HEK293 (cell line): ENCODE measurements at regions not wholly inside any gene's neighbourhood (a gene's known extent, or its start where the extent isn't known, plus 50 kb on each side); places are given as distances from the start of the nearest gene placed in this dataset.
"Not testable (repeated sequence)": the region's sequence is repeated elsewhere in the genome, so short reads cannot be mapped to it uniquely, and the experiment has no call there.

Experiments used
- CTCF ChIA-PET: fragments of 350-600 bp; formaldehyde crosslinking; extraction: SDS; loops from one replicate; lab custom pipeline; 2021; ENCODE audit warnings: antibody characterized with exemption; lab: Yijun Ruan, JAX
- POLR2A ChIA-PET: fragments of 300-600 bp; formaldehyde crosslinking; extraction: SDS; loops from one replicate; lab custom pipeline; 2020; ENCODE audit warnings: antibody characterized with exemption, inconsistent platforms; lab: Yijun Ruan, JAX
- H3K27ac ChIP-seq: fragments of 200-500 bp; sonication (Bioruptor generic); 2 replicates; pipeline ENCODE4 v1.5.1; 2014; ENCODE audit warnings: low read depth, low read length, control low read depth, inconsistent platforms; ENCODE audit errors: extremely low read depth
- H3K36me3 ChIP-seq, 2 experiments: fragments of 200-500 bp in 1 of 2; sonication (Bioruptor generic) in 1 of 2; 1 replicate in 1 of 2; 2 replicates in 1 of 2; pipeline ENCODE4 v1.5.1; 2014 to 2017; ENCODE audit warnings: inconsistent platforms in 2 of 2, low read length in 2 of 2; ENCODE audit not compliant: control insufficient read depth in 2 of 2, insufficient read depth in 1 of 2
- H3K4me1 ChIP-seq: fragments of 200-500 bp; sonication (Bioruptor generic); 2 replicates; pipeline ENCODE4 v1.5.1; 2014; ENCODE audit warnings: mild to moderate bottlenecking, low read length, inconsistent platforms; ENCODE audit not compliant: control insufficient read depth, insufficient read depth
- H3K4me3 ChIP-seq: 2 replicates; pipeline ENCODE4 v1.5.1; 2011; ENCODE audit warnings: low read depth, mild to moderate bottlenecking, control low read depth, low read length, moderate library complexity
- H3K9me3 ChIP-seq: fragments of 200-500 bp; sonication (Bioruptor generic); 2 replicates; pipeline ENCODE4 v1.5.1; 2014; ENCODE audit warnings: low read depth, low read length, inconsistent platforms; ENCODE audit not compliant: control insufficient read depth, insufficient read depth
- KLF7 ChIP-seq: fragments of 450-650 bp; formaldehyde crosslinking; IDR thresholded peaks from 2 replicates; pipeline ENCODE4 v1.5.1; 2016; ENCODE audit warnings: missing biosample characterization, missing genetic modification characterization, borderline replicate concordance
- PRDM1 ChIP-seq: fragments of 450-650 bp; formaldehyde crosslinking; IDR thresholded peaks from 2 replicates; pipeline ENCODE4; 2016; ENCODE audit warnings: missing biosample characterization, missing genetic modification characterization
- SALL2 ChIP-seq: fragments of 450-650 bp; formaldehyde crosslinking; IDR thresholded peaks from 2 replicates; pipeline ENCODE4 v1.5.0; 2017; ENCODE audit warnings: missing biosample characterization, mild to moderate bottlenecking, missing genetic modification characterization, borderline replicate concordance
- ZEB2 ChIP-seq: fragments of 450-650 bp; formaldehyde crosslinking; IDR thresholded peaks from 2 replicates; pipeline ENCODE4 v1.5.1; 2016; ENCODE audit warnings: missing biosample characterization, missing genetic modification characterization
- ZFP69B ChIP-seq: fragments of 450-650 bp; formaldehyde crosslinking; IDR thresholded peaks from 2 replicates; pipeline ENCODE4 v1.5.1; 2016; ENCODE audit warnings: missing biosample characterization, missing genetic modification characterization
- ZNF112 ChIP-seq: fragments of 450-650 bp; formaldehyde crosslinking; IDR thresholded peaks from 2 replicates; pipeline ENCODE4 v1.5.0; 2017; ENCODE audit warnings: missing biosample characterization, missing genetic modification characterization
- ZNF138 ChIP-seq: fragments of 450-650 bp; formaldehyde crosslinking; IDR thresholded peaks from 2 replicates; pipeline ENCODE4 v1.5.1; 2016; ENCODE audit warnings: missing biosample characterization, missing genetic modification characterization, borderline replicate concordance
- ZNF174 ChIP-seq: fragments of 450-650 bp; formaldehyde crosslinking; IDR thresholded peaks from 2 replicates; pipeline ENCODE4 v1.5.0; 2017; ENCODE audit warnings: missing biosample characterization, mild to moderate bottlenecking, missing genetic modification characterization
- ZNF18 ChIP-seq: fragments of 450-650 bp; formaldehyde crosslinking; IDR thresholded peaks from 2 replicates; pipeline ENCODE4 v1.5.1; 2016; ENCODE audit warnings: missing biosample characterization, missing genetic modification characterization
- ZNF23 ChIP-seq: fragments of 450-650 bp; formaldehyde crosslinking; IDR thresholded peaks from 2 replicates; pipeline ENCODE4 v1.5.1; 2016; ENCODE audit warnings: missing biosample characterization, missing genetic modification characterization, borderline replicate concordance
- ZNF366 ChIP-seq: fragments of 450-650 bp; formaldehyde crosslinking; conservative IDR thresholded peaks from 2 replicates; pipeline ENCODE4 v1.5.1; 2016; ENCODE audit warnings: missing biosample characterization, missing genetic modification characterization
- ZNF544 ChIP-seq: fragments of 450-650 bp; formaldehyde crosslinking; IDR thresholded peaks from 2 replicates; pipeline ENCODE4 v1.5.0; 2017; ENCODE audit warnings: missing biosample characterization, missing genetic modification characterization
- ZNF561 ChIP-seq: fragments of 450-650 bp; IDR thresholded peaks from 2 replicates; pipeline ENCODE4 v1.5.1; 2018; ENCODE audit warnings: missing biosample characterization, missing genetic modification characterization, borderline replicate concordance
- ZNF585B ChIP-seq: fragments of 450-650 bp; formaldehyde crosslinking; IDR thresholded peaks from 2 replicates; pipeline ENCODE4 v1.5.1; 2016; ENCODE audit warnings: missing biosample characterization, missing genetic modification characterization
- ZNF747 ChIP-seq: fragments of 450-650 bp; formaldehyde crosslinking; IDR thresholded peaks from 2 replicates; pipeline ENCODE4 v1.5.1; 2016; ENCODE audit warnings: missing biosample characterization, missing genetic modification characterization
- ZNF777 ChIP-seq: fragments of 450-650 bp; formaldehyde crosslinking; IDR thresholded peaks from 2 replicates; pipeline ENCODE4 v1.5.1; 2017; ENCODE audit warnings: missing biosample characterization, missing genetic modification characterization, borderline replicate concordance
- TF ChIP-seq, protein P1 (sequence below): fragments of 450-650 bp; formaldehyde crosslinking; IDR thresholded peaks from 2 replicates; pipeline ENCODE4 v1.5.1; 2016; ENCODE audit warnings: missing biosample characterization, missing genetic modification characterization
- TF ChIP-seq, protein P2 (sequence below): fragments of 450-650 bp; formaldehyde crosslinking; IDR thresholded peaks from 2 replicates; pipeline ENCODE4 v1.5.1; 2016; ENCODE audit warnings: missing biosample characterization, missing genetic modification characterization
- TF ChIP-seq, protein P3 (sequence below): fragments of 450-650 bp; formaldehyde crosslinking; IDR thresholded peaks from 2 replicates; pipeline ENCODE4 v1.5.1; 2016; ENCODE audit warnings: missing biosample characterization, missing genetic modification characterization

GRCh38 chr15:91651251-91651650 lies 202.3 kb upstream of the SLCO3A1 start:
- Histone ChIP-seq H3K4me3 (no peak overlapping the region), H3K36me3 (no peaks in the 10 kb centered on the region), H3K4me1 (no peaks in the 10 kb centered on the region), H3K27ac (no peak overlapping the region), H3K9me3 (no peaks in the 10 kb centered on the region)
- CTCF ChIA-PET = interaction anchor here (1.1 kb wide), 1 partner anchor 201 kb away, joined by 4 read pairs; no protein-coding TSS in a partner anchor
- POLR2A ChIA-PET = no interaction called here
- TF ChIP-seq, protein P1, sequence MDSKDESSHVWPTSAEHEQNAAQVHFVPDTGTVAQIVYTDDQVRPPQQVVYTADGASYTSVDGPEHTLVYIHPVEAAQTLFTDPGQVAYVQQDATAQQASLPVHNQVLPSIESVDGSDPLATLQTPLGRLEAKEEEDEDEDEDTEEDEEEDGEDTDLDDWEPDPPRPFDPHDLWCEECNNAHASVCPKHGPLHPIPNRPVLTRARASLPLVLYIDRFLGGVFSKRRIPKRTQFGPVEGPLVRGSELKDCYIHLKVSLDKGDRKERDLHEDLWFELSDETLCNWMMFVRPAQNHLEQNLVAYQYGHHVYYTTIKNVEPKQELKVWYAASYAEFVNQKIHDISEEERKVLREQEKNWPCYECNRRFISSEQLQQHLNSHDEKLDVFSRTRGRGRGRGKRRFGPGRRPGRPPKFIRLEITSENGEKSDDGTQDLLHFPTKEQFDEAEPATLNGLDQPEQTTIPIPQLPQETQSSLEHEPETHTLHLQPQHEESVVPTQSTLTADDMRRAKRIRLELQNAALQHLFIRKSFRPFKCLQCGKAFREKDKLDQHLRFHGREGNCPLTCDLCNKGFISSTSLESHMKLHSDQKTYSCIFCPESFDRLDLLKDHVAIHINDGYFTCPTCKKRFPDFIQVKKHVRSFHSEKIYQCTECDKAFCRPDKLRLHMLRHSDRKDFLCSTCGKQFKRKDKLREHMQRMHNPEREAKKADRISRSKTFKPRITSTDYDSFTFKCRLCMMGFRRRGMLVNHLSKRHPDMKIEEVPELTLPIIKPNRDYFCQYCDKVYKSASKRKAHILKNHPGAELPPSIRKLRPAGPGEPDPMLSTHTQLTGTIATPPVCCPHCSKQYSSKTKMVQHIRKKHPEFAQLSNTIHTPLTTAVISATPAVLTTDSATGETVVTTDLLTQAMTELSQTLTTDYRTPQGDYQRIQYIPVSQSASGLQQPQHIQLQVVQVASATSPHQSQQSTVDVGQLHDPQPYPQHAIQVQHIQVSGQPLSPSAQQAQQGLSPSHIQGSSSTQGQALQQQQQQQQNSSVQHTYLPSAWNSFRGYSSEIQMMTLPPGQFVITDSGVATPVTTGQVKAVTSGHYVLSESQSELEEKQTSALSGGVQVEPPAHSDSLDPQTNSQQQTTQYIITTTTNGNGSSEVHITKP (tag by site-specific recombination) = no peak
- TF ChIP-seq ZNF777 (tag by site-specific recombination) = no peak

DNA sequence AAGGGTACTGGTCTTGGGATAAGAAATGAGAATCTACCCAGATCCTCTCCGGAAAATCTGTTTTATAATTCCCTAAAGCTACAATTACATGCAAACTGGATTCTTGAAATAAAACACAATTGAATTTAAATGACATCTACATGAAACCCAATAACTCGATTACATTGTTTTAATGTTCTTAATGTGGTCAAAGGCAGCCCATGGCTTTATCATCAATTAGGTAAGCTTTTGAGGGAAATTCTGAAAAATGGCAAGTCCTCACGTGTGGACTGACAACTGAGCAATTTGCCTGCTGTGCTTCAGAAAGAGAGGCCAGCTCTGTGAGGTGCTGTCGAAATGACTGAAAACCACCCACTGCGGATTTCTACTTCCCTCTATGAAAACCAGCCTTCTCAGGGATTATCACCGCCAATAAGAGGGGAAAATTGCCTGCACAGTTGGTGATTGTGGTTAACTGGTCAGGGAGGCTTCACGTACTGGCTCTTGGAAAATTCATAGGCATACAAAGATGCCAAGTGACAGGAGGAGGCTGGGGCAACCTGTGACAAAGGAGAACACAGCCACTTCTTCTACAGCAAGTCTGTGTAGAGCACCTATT lies 200.8 kb upstream of the SLCO3A1 start:
- CTCF ChIA-PET = no interaction called here
- no peaks in the 10 kb centered on the region for H3K9me3 ChIP-seq
- H3K4me1 ChIP-seq = no peaks in the 10 kb centered on the region
- no peak overlapping the region for H3K4me3 ChIP-seq
- no peaks in the 10 kb centered on the region for H3K36me3 ChIP-seq
- POLR2A ChIA-PET = no interaction called here
- TF ChIP-seq ZNF138 (tag by site-specific recombination) (no peak), PRDM1 (tag by site-specific recombination) (no peak), KLF7 (tag by site-specific recombination) (no peak), SALL2 (tag by site-specific recombination) (no peak), ZNF747 (no peak), ZNF112 (tag by site-specific recombination) (no peak), ZNF544 (tag by site-specific recombination) (no peak)
- TF ChIP-seq, protein P2, sequence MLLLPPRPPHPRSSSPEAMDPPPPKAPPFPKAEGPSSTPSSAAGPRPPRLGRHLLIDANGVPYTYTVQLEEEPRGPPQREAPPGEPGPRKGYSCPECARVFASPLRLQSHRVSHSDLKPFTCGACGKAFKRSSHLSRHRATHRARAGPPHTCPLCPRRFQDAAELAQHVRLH (tag by site-specific recombination) = no peak
- H3K27ac ChIP-seq = no peak overlapping the region

- H3K4me1 ChIP-seq, POLR2A ChIA-PET, H3K36me3 ChIP-seq, H3K4me3 ChIP-seq, H3K9me3 ChIP-seq, H3K27ac ChIP-seq: not testable (repeated sequence)
- CTCF ChIA-PET = interaction anchor here (0.6 to 0.8 kb wide), 2 partner anchors 51 to 259 kb away, joined by 3 to 4 read pairs; no protein-coding TSS in a partner anchor
Observed at GRCh38 chr15:91655563-91656290, 197.8 kb upstream of the SLCO3A1 start.

- Histone ChIP-seq H3K4me3 (no peak overlapping the region), H3K9me3 (no peaks in the 10 kb centered on the region), H3K4me1 (no peaks in the 10 kb centered on the region), H3K36me3 (no peaks in the 10 kb centered on the region), H3K27ac (no peak overlapping the region)
- ChIA-PET CTCF (interaction anchor here (0.6 to 1.5 kb wide), 2 partner anchors 10 to 19 kb away, joined by 4 to 5 read pairs; no protein-coding TSS in a partner anchor), POLR2A (no interaction called here)
- TF ChIP-seq ZNF561 (tag by site-specific recombination) (no peak), PRDM1 (tag by site-specific recombination) (no peak), ZNF366 (no peak), ZNF585B (tag by site-specific recombination) (no peak), ZEB2 (tag by site-specific recombination) (no peak), ZNF18 (tag by site-specific recombination) (no peak), ZNF174 (tag by site-specific recombination) (no peak), ZNF23 (no peak), ZFP69B (tag by site-specific recombination) (no peak)
- TF ChIP-seq, protein P3, sequence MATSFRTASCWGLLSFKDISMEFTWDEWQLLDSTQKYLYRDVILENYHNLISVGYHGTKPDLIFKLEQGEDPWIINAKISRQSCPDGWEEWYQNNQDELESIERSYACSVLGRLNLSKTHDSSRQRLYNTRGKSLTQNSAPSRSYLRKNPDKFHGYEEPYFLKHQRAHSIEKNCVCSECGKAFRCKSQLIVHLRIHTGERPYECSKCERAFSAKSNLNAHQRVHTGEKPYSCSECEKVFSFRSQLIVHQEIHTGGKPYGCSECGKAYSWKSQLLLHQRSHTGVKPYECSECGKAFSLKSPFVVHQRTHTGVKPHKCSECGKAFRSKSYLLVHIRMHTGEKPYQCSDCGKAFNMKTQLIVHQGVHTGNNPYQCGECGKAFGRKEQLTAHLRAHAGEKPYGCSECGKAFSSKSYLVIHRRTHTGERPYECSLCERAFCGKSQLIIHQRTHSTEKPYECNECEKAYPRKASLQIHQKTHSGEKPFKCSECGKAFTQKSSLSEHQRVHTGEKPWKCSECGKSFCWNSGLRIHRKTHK (tag by site-specific recombination) = no peak
Observed at GRCh38 chr15:91660174-91660649, 193.3 kb upstream of the SLCO3A1 start.
